SH-SY5Y (cell line): ENCODE measurements at regions not wholly inside any gene's neighbourhood (a gene's known extent, or its start where the extent isn't known, plus 50 kb on each side); places are given as distances from the start of the nearest gene placed in this dataset.
A peak's percentile ranks its signal among the peaks of the same experiment; 100 is the strongest.

Experiments
- GATA2 ChIP-seq: IDR thresholded peaks from 2 replicates; pipeline ENCODE4 v1.6.1; 2011; ENCODE audit warnings: mild to moderate bottlenecking, low read depth, low read length
- GATA3 ChIP-seq: IDR thresholded peaks from 2 replicates; pipeline ENCODE4 v1.6.1; 2011; ENCODE audit warnings: low read depth, mild to moderate bottlenecking, low read length, moderate library complexity

DNA sequence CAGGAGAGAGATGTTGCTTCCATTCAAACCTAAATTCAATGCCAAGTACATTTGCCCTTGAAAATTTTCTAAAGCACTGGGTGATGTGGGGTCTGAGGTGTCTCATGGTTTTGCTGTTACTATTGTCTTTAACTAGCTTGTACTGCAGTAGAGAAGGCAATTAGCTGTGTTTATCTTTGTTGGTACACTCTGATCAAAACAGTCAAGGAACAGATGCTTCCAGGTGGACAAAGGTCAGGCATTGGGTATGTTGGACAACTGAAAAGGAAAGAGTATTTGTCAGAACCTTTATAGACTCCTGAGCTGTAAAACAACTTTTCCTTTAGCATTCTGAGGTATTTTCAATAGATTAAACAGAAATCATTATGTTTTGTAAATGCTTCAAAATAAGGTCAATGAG, 2228.7 kb upstream of the WWC1 start:
- TF ChIP-seq GATA3 (no peak), GATA2 (no peak)

DNA sequence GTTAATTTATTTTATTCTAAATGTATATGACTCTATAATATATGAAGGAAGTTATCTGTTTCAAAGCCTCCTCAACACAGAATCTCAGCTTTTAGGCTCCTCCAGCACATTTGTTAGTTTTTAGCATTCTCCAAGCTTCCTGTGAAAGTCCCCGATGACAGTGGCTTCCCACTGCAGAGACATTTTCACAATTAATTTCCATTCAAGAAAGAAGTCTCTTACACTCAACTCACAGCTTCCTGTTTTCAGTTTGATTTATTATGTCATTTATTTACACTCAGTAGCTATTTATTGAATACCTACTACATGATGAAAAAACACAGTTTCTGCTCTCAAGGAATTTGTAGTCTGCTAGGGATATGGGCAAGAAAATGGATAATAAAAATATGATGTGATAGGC, 2228.2 kb upstream of the WWC1 start:
- TF ChIP-seq GATA3 (no peak), GATA2 (no peak)

DNA sequence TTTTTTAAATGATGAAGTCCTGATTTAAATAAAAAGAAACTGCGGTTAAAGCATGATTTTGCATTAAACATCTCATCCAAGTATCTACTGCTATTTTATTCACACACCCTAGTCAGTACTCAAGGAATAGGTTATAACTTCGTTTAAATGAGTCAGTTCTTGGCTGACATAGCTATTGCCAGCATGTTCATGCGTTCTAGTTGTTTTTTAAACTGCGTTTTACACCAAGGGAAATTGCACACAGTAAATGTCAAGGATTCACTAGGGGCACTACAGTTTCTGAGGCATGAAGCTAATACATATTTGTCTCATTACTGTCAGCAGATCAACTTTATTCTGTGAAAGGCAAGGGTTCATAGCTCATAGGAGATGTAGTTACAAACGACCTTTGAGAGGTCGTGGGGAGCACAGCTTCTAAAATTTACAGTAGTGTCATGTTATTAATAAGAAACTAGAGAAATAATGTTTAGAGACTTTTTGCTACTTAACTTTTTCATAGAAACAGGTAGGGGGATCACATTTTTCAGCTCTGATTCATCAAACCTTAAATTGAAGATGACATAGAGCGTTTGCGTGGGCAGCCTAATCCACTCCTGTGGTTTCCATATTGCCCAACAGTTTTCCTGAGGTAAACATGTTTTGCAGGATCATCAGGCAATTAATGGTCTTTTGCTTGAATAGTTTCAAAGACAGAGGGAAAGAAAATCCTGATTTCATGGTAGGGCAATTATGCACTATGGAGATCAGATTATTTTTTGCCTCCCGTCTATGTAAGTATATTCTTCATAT, 2222.7 kb upstream of the WWC1 start:
- TF ChIP-seq GATA3 = no peak
- no peak for TF ChIP-seq GATA2

DNA sequence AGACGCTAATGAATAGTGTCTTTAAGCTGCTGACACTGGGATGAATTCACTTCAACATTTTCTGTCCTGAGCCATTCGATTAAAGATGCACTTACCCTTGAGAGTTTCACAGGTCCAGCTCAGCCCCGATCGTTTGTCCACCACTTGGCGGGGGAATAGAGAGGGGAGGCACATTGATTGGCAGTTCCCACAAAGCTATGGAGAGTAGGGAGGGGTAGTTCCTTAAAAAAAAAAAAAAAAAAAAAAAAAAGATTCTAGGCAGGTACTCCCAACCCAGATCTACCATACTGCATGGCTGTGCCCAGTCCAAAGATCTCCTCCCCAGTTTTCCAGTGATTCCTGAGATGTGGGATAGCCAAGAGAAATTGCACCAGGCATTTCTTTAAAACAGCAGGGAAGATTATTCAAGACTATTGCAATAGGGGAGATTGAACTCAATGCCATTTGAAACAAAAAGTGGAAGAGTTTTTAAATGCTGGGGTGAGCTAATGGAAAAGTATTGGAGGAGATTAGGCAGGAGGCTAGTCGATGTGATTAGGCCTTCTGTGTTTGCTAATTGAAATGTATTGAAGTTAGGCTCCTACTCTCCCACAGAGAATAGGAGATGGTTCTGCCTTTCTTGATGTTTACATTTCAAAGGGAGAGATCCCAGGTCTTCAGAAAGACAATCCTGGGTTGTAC, 2217.4 kb upstream of the WWC1 start:
- TF ChIP-seq GATA3 (no peak), GATA2 (no peak)

DNA sequence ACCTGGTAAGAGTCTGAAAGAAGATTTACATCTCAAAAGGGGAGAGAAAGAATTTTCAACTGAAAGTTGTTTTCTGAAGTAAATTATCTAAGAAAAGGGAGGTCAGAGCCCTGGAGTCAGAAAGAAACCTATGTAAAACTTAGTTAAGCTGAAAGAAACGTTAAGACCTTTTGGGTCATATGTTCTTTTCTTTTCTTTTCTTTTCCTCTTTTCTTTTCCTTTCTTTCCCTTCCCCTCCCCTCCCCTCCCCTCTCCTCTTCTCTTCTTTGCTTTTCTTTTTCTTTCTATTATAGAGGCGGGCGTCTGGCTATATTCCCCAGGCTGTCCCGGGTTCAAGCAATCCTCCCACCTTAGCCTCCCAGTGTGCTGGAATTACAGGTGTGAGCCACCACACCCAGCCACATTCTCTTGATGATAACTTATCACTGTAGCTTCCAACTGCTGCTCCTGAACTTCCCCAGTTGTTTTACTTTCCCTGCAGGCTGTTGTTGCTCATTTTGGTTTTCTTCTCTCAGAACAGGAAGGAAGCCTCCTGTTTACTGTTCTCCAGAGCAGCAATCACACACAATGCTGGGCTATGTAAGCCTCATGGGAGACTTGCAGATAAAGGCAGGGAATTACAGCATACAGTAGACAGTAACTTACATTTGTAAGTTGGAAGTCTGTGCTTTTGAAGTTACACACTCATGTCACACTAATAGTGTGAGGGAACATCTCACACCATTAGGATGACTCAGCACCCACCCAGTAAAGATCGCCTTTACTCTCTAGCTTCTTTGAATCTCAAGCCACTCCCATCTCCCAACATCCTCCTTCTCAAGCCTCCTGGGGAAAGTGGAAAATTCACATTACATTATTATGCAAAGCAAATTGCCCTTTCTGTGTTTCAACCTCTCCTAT, 2216.6 kb upstream of the WWC1 start:
- TF ChIP-seq GATA3 = no peak
- no peak for TF ChIP-seq GATA2

DNA sequence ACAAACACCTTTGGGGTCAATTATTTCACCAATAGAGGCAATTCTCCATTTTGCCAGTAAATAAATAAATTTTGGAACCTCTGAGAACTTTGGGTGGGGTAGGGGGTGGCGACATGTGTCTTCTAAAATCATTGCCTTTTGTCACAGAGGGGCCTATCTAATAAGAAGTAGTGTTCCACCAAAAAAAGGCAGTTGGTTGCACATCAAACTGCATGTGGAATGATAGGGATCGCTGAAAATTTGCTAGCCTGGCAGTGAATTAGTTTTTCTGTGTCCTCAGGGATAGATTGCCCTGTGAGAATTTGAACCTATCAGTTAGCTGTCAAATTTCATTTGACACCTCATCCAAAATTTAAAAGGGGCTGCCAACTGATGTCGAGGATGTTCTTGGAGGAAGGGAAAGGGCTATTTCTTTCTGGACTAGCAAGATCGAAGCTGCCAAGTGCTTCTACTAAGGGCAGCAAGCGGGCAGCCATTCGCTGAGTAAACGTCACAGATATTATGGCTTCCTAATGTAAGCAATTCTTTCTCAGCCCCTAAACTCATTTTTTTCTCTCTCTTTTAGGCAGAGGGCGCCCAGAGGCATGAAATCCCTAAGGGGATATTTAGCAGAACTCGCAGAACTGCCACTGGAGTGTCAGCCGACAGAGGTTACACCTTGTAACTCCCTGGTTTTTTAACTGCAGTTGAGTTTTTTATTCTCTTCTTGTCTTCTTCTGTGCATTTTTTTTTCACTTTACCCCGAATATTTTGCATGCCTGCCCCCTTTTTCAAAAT, 2208.1 kb upstream of the WWC1 start:
- peak; percentile 73 for TF ChIP-seq GATA2
- TF ChIP-seq GATA3 = peak; percentile 52

DNA sequence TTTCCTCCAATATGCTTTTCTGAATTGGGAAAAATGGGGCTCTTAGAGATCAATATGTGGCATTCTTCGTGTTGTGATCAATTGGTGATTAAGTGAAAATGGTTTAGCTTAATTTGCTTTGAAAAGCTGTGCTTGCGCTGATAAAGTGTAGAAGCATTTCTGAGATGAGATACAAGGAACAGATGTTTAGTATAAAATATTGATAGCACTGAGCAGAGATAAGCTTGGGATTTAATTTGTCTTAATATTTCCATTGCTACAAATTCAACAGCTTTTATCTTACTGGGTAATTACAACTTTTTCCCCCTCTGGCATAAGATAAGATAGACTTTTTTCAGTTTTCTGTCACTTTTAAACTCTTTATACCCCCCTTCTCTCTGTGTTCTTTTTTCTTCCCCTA, 2204.9 kb upstream of the WWC1 start:
- TF ChIP-seq GATA3 (peak; percentile 83), GATA2 (peak; percentile 73)

DNA sequence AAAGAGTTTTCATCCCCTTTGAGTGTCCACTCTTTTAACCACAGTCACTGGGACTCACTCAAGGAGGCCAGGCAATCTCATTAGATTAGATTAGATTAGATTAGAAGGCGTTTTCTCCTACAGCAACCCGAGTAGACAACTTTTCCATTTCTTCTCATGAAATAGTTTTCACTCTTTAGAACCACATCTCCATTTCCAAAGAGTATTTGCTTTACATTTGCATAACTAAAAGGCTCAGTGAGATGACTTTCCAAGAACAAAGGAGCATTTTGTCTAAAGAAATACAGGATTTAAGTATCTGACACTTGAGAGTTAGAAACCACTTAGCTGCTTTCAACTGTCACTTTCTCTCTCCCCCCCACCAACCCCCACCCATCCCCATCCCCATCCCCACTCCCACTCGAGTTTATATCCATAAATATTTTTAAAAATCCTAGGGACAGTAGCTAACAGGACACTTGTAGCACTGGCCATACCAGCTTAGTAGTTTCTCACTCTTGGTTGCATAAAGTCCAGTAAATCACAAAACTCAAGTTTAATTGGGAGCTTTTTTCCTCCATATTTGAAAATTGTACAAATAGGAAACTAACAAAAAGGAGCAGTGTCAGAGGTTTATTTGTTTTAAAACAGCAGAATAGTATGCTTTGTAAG, 2202.9 kb upstream of the WWC1 start:
- TF ChIP-seq GATA2 (no peak), GATA3 (no peak)

DNA sequence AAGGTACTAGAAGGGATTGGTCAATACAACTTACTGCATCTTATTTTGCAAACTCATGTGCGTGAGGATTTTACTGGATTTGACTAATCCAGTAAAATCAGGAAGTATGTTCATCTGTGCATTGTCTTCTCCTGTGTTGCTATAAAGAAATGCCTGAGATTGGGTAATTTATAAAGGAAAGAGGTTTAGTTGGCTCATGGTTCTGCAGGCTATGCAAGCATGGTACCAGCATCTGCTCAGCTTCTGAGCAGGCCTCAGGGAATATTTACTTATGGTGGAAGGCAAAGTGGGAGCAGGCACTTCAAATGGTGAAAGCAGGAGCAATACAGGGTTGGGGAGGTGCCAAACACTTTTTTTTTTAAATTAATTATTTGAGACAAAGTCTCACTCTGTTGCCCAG, 2199.5 kb upstream of the WWC1 start:
- no peak for TF ChIP-seq GATA3
- no peak for TF ChIP-seq GATA2

DNA sequence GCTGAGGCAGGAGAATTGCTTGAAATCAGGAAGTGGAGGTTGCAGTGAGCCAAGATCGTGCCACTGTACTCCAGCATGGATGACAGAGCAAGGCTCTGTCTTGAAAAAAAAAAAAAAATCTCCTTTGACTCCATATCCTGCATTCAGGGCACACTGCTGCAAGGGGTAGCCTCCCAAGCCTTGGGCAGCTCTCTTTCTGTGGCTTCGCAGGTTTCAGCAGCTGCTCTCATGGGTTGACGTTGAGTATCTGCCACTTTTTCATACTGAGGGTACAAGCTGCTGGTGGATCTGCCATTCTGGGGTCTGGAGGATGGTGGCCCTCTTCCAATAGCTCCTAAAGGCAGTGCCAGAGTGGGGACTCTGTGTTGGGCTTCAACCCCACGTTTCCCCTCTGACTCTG, 2198.1 kb upstream of the WWC1 start:
- TF ChIP-seq GATA2 (no peak), GATA3 (no peak)

DNA sequence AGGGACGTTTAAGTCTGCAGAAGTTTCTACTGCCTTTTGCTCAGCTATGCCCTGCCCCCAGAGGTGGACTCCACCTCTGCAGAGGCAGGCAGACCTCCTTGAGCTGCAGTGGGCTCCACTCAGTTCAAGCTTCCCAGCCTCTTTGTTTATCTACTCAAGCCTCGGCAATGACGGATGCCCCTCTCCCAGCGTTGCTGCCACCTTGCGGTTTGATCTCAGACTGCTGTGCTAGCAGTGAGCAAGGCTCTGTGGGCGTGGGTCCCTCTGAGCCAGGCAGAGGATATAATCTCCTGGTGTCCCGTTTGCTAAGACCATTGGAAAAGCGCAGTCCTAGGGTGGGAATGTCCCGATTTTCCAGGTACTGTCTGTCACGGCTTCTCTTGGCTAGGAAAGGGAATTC, 2188.5 kb upstream of the WWC1 start:
- TF ChIP-seq GATA2 (no peak), GATA3 (no peak)

DNA sequence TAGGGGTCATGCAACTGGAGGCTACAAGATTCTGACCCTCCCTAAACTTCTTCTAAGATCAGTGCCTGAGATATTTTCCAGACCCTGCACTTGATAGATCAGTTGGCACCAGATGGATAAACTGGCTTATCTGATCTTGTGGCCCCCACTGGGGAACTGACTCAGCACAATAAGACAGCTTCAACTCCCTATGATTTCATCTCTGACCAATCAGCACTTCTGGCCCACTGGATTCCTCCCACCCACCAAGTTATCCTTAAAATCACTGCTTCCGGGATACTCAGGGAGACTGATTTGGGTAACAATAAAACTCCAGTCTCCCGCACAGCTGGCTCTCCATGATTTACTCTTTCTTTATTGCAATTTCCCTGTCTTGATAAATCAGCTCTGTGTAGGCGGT, 2180.4 kb upstream of the WWC1 start:
- TF ChIP-seq GATA2 (no peak), GATA3 (no peak)
